Adrenal gland (tissue), 9 donors: ENCODE measurements at regions not wholly inside any gene's neighbourhood (a gene's known extent, or its start where the extent isn't known, plus 50 kb on each side); places are given as distances from the start of the nearest gene placed in this dataset.

ENCODE experiments used
- DNase-seq, 7 donors: peaks; one replicate each; pipeline ENCODE4 v3.0.0-alpha.2; 2019 to 2020
- H3K27ac ChIP-seq, 5 donors: fragments of 200-600 bp; sonication (generic) in 4 of 5; 1 replicate in 3 of 5; 2 replicates in 2 of 5; pipeline versions ENCODE4 v1.5.1 to v1.8.0; 2016 to 2020; ENCODE audit warnings: mild to moderate bottlenecking in 1 of 5
- H3K27me3 ChIP-seq: fragments of 200-600 bp; 2 replicates; pipeline ENCODE4 v1.8.0; 2021
- H3K36me3 ChIP-seq, 2 donors: fragments of 200-600 bp; replicated peaks in 1 of 2; 1 replicate in 1 of 2; 2 replicates in 1 of 2; pipeline versions ENCODE4 v1.5.1 to v1.8.0; 2018 to 2022
- H3K4me1 ChIP-seq, 2 donors: fragments of 200-600 bp; replicated peaks in 1 of 2; 1 replicate in 1 of 2; 2 replicates in 1 of 2; pipeline versions ENCODE4 v1.5.1 to v1.8.0; 2018 to 2021
- H3K4me3 ChIP-seq, 4 donors: fragments of 200-600 bp; sonication (generic) in 3 of 4; one replicate each; pipeline ENCODE4 v1.5.1; 2016 to 2018
- H3K9me3 ChIP-seq, 3 donors: fragments of 200-600 bp; sonication (generic) in 1 of 3; replicated peaks in 1 of 3; 1 replicate in 2 of 3; 2 replicates in 1 of 3; pipeline versions ENCODE4 v1.5.1 to v1.8.0; 2016 to 2021
- CTCF ChIP-seq, 6 experiments: fragments of 450-650 bp in 4 of 6; fragments of 200-600 bp in 2 of 6; sonication (generic) in 1 of 6; IDR thresholded peaks; 1 replicate in 5 of 6; 2 replicates in 1 of 6; pipeline versions ENCODE4 v1.5.1 to v1.8.0; 2016 to 2021; ENCODE audit warnings: antibody characterized with exemption in 6 of 6, mild to moderate bottlenecking in 2 of 6, moderate library complexity in 1 of 6
- POLR2A ChIP-seq, 2 donors: fragments of 450-650 bp; IDR thresholded peaks; one replicate each; pipeline ENCODE4 v1.6.1; 2017; ENCODE audit warnings: antibody characterized with exemption in 2 of 2, mild to moderate bottlenecking in 2 of 2, moderate library complexity in 1 of 2
- WGBS, 4 donors: extraction: QIAGEN DNeasy Blood & Tissue Kit in 2 of 4; methylation state at CpG; one replicate each; pipeline versions ENCODE4 v1.1.5 to v1.1.7; 2013 to 2017; 5-methylcytosine and 5-hydroxymethylcytosine counted together
- intact Hi-C, 2 donors: fragments of 100-400 bp; cut with DNase I; formaldehyde crosslinking; loops; one replicate each; pipeline versions ENCODE4 v1.14.1 to v1.15.0; 2022 to 2023
- donor health status: healthy with polysubstance abuse.
- donor health status: Bipolar disorder and iron deficiency.
- donor health status: DM: yes; HTN: yes; CAD: no.
- donor health status: DM: no; HTN: no; CAD: no.
- donor health status: DM: no; HTN: no; CAD: no.

GRCh38 chr1:213936571-213936970, 51.2 kb upstream of the PROX1 start:
- H3K4me1 ChIP-seq, result no peaks in the 10 kb centered on the region
- H3K27me3 ChIP-seq, result no peaks in the 10 kb centered on the region
- no peaks in the 10 kb centered on the region for H3K9me3 ChIP-seq
- WGBS, 4 donors, result 73 to 85% (median 81%) methylated on average over 3 of the region's 3 CpGs
- no peak overlapping the region for H3K27ac ChIP-seq
- intact Hi-C loops, result no loop called here
- no peak for DNase-seq
- H3K4me3 ChIP-seq, result no peak overlapping the region
- TF ChIP-seq CTCF (IDR thresholded peaks at IDR 0.05) (no peak), POLR2A (IDR thresholded peaks at IDR 0.05) (no peak)
- H3K36me3 ChIP-seq, result no peaks in the 10 kb centered on the region
